ENCODE measurements at regions not wholly inside any gene's neighbourhood (a gene's known extent, or its start where the extent isn't known, plus 50 kb on each side); places are given as distances from the start of the nearest gene placed in this dataset.

DNA sequence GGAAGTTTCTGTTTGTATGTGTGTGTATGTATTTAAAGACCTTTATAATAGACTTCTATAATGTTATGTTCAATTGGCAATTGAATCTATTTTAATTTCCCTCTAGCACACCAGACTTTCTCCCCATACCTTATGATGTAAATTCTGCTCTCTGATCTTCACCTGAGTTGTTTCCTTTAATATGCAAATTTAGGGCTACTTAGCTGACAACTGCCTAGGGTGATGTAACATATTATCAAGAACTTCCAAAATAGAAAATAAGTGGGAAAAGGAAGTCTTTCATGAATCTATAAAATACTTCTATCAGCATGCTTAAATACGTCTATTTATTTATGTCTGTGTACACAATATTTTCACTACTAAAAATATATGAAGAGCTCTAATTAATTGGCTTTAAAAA is 923.5 kb upstream of the CDH10 start:
- H3K9me2 ChIP-seq (replicated peaks; ENCODE audit: control insufficient read depth, low read length): no peaks in the 10 kb centered on the region
- no peak overlapping the region for H3K27ac ChIP-seq (ENCODE audit: low read depth, low read length)
- H3K4me1 ChIP-seq (ENCODE audit: control insufficient read depth, low read length): no peaks in the 10 kb centered on the region
- no peak overlapping the region for H3K4me2 ChIP-seq (ENCODE audit: low read length)
- no peak overlapping the region for H3K4me3 ChIP-seq (ENCODE audit: low read length)
- H4K20me1 ChIP-seq (ENCODE audit: control insufficient read depth, insufficient read depth, low read depth, low read length): no peaks in the 10 kb centered on the region
- H3K27me3 ChIP-seq (ENCODE audit: control insufficient read depth, low read length): no peaks in the 10 kb centered on the region
- H3F3A ChIP-seq (ENCODE audit: control insufficient read depth, insufficient read depth): no peaks in the 10 kb centered on the region
- no peaks in the 10 kb centered on the region for H3K79me2 ChIP-seq (ENCODE audit: control insufficient read depth, low read length)
- H3K9me3 ChIP-seq (ENCODE audit: control insufficient read depth, insufficient read depth, low read length): peaks cover 6% of the 10 kb centered on the region; the same call in 1 of the 2 replicates
- TF ChIP-seq, protein P1, sequence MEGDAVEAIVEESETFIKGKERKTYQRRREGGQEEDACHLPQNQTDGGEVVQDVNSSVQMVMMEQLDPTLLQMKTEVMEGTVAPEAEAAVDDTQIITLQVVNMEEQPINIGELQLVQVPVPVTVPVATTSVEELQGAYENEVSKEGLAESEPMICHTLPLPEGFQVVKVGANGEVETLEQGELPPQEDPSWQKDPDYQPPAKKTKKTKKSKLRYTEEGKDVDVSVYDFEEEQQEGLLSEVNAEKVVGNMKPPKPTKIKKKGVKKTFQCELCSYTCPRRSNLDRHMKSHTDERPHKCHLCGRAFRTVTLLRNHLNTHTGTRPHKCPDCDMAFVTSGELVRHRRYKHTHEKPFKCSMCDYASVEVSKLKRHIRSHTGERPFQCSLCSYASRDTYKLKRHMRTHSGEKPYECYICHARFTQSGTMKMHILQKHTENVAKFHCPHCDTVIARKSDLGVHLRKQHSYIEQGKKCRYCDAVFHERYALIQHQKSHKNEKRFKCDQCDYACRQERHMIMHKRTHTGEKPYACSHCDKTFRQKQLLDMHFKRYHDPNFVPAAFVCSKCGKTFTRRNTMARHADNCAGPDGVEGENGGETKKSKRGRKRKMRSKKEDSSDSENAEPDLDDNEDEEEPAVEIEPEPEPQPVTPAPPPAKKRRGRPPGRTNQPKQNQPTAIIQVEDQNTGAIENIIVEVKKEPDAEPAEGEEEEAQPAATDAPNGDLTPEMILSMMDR (IDR thresholded peaks at IDR 0.05; ENCODE audit: low read depth, low read length, poor library complexity, severe bottlenecking): no peak
- no peak for TF ChIP-seq EZH2phosphoT487 (IDR thresholded peaks at IDR 0.05; ENCODE audit: borderline replicate concordance, low read length)
- no peaks in the 10 kb centered on the region for H3K36me3 ChIP-seq (ENCODE audit: control insufficient read depth, low read length)

- no peaks in the 10 kb centered on the region for H3K4me1 ChIP-seq (ENCODE audit: control insufficient read depth, low read length)
- peaks cover 8% of the 10 kb centered on the region; the same call in 1 of the 2 replicates for H3K9me3 ChIP-seq (ENCODE audit: control insufficient read depth, insufficient read depth, low read length)
- no peak overlapping the region for H3K4me3 ChIP-seq (ENCODE audit: low read length)
- no peaks in the 10 kb centered on the region for H3K79me2 ChIP-seq (ENCODE audit: control insufficient read depth, low read length)
- H4K20me1 ChIP-seq (ENCODE audit: control insufficient read depth, insufficient read depth, low read depth, low read length): no peaks in the 10 kb centered on the region
- no peaks in the 10 kb centered on the region for H3K9me2 ChIP-seq (replicated peaks; ENCODE audit: control insufficient read depth, low read length)
- H3K27ac ChIP-seq (ENCODE audit: low read depth, low read length): no peak overlapping the region
- no peak for TF ChIP-seq EZH2phosphoT487 (IDR thresholded peaks at IDR 0.05; ENCODE audit: borderline replicate concordance, low read length)
- TF ChIP-seq, protein P1 (IDR thresholded peaks at IDR 0.05; ENCODE audit: low read depth, low read length, poor library complexity, severe bottlenecking): no peak
- H3K36me3 ChIP-seq (ENCODE audit: control insufficient read depth, low read length): no peaks in the 10 kb centered on the region
- no peak overlapping the region for H3K4me2 ChIP-seq (ENCODE audit: low read length)
- no peaks in the 10 kb centered on the region for H3F3A ChIP-seq (ENCODE audit: control insufficient read depth, insufficient read depth)
- no peaks in the 10 kb centered on the region for H3K27me3 ChIP-seq (ENCODE audit: control insufficient read depth, low read length)
Measured at GRCh38 chr5:25567881-25568280, 923.1 kb upstream of the CDH10 start.

DNA sequence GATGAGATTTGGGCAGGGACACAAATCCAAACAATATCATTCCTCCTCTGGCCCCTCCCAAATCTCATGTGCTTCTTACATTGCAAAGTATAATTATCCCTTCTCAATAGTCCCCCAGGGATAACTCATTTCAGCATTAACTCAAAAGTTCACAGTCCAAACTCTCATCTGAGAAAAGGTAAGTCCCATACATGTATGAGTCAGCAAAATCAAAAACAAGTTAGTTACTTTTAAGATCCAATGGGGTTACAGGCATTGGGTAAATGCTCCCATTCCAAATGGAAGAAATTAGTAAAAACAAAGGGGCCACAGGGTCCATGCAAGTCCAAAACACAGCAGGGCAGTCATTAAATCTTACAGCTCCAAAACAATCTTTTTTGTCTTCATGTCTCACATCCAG is 917.9 kb upstream of the CDH10 start:
- H3K4me1 ChIP-seq (ENCODE audit: control insufficient read depth, low read length): no peaks in the 10 kb centered on the region
- H3K4me3 ChIP-seq (ENCODE audit: low read length): no peak overlapping the region
- H3K9me3 ChIP-seq (ENCODE audit: control insufficient read depth, insufficient read depth, low read length): peaks cover 3% of the 10 kb centered on the region; the same call in 1 of the 2 replicates
- no peaks in the 10 kb centered on the region for H3K27me3 ChIP-seq (ENCODE audit: control insufficient read depth, low read length)
- no peaks in the 10 kb centered on the region for H3K79me2 ChIP-seq (ENCODE audit: control insufficient read depth, low read length)
- H3K4me2 ChIP-seq (ENCODE audit: low read length): no peak overlapping the region
- no peaks in the 10 kb centered on the region for H4K20me1 ChIP-seq (ENCODE audit: control insufficient read depth, insufficient read depth, low read depth, low read length)
- H3K9me2 ChIP-seq (replicated peaks; ENCODE audit: control insufficient read depth, low read length): no peaks in the 10 kb centered on the region
- H3K27ac ChIP-seq (ENCODE audit: low read depth, low read length): no peak overlapping the region
- H3F3A ChIP-seq (ENCODE audit: control insufficient read depth, insufficient read depth): no peaks in the 10 kb centered on the region
- TF ChIP-seq EZH2phosphoT487 (IDR thresholded peaks at IDR 0.05; ENCODE audit: borderline replicate concordance, low read length): no peak
- TF ChIP-seq, protein P1 (IDR thresholded peaks at IDR 0.05; ENCODE audit: low read depth, low read length, poor library complexity, severe bottlenecking): no peak
- H3K36me3 ChIP-seq (ENCODE audit: control insufficient read depth, low read length): no peaks in the 10 kb centered on the region

Data from DOHH2 (cell line).